OCI-LY3 (cell line): ENCODE measurements at regions not wholly inside any gene's neighbourhood (a gene's known extent, or its start where the extent isn't known, plus 50 kb on each side); places are given as distances from the start of the nearest gene placed in this dataset.

Experiments used
- H2AFZ ChIP-seq: fragments of 200-600, 300-600 bp; shearing (Covaris generic); 2 replicates; pipeline ENCODE4 v1.6.0; 2014; ENCODE audit warnings: antibody characterized with exemption, low read depth, low read length
- H3K27ac ChIP-seq: fragments of 200-600, 300-600 bp; sonication (generic); 2 replicates; pipeline ENCODE4 v1.5.1; 2014; ENCODE audit warnings: mild to moderate bottlenecking, low read length, moderate library complexity, mixed read lengths
- H3K27me3 ChIP-seq: fragments of 200-600, 300-600 bp; sonication (generic); 2 replicates; pipeline ENCODE4 v1.6.1; 2014; ENCODE audit warnings: low read depth, low read length, mixed read lengths
- H3K36me3 ChIP-seq: fragments of 200-600, 300-600 bp; sonication (generic); replicated peaks from 2 replicates; pipeline ENCODE3; 2014; ENCODE audit warnings: low read depth, low read length, mixed read lengths
- H3K4me1 ChIP-seq: fragments of 300-600, 200-600 bp; sonication (generic); 2 replicates; pipeline ENCODE4 v1.6.1; 2014; ENCODE audit warnings: low read length, mixed read lengths
- H3K4me2 ChIP-seq: fragments of 200-600, 300-600 bp; sonication (generic); 2 replicates; pipeline ENCODE4 v1.6.1; 2014; ENCODE audit warnings: low read length, mixed read lengths
- H3K4me3 ChIP-seq: fragments of 300-600, 200-600 bp; sonication (generic); 2 replicates; pipeline ENCODE4 v1.5.1; 2014; ENCODE audit warnings: antibody characterized with exemption, mild to moderate bottlenecking, low read length, moderate library complexity
- H3K79me2 ChIP-seq: fragments of 300-600, 200-600 bp; shearing (Covaris generic); 2 replicates; pipeline ENCODE4 v1.6.1; 2014; ENCODE audit warnings: mild to moderate bottlenecking, low read length, mixed read lengths
- H3K9ac ChIP-seq: fragments of 300-600, 200-600 bp; shearing (Covaris generic); 2 replicates; pipeline ENCODE4 v1.6.0; 2014; ENCODE audit warnings: mild to moderate bottlenecking, low read length, moderate library complexity
- H3K9me3 ChIP-seq: fragments of 200-600, 300-600 bp; shearing (Covaris generic); 2 replicates; pipeline ENCODE4 v1.6.1; 2014; ENCODE audit warnings: low read length, mixed read lengths; ENCODE audit not compliant: insufficient read depth
- H4K20me1 ChIP-seq: fragments of 200-600, 300-600 bp; sonication (generic); 2 replicates; pipeline ENCODE4 v1.6.1; 2016; ENCODE audit warnings: low read length, mixed read lengths; ENCODE audit not compliant: insufficient read depth
- EZH2phosphoT487 ChIP-seq: fragments of 200-600 bp; shearing (Covaris generic); IDR thresholded peaks from 2 replicates; pipeline ENCODE4 v1.6.1; 2018; ENCODE audit warnings: antibody characterized with exemption, mixed run types, low read depth
- TF ChIP-seq, protein P1 (sequence below): fragments of 200-600, 300-600 bp; sonication (generic); IDR thresholded peaks from 2 replicates; pipeline ENCODE4 v1.5.1; 2014; ENCODE audit warnings: antibody characterized with exemption, low read length, low read depth

- Histone ChIP-seq H2AFZ (no peak overlapping the region), H3K4me1 (no peaks in the 10 kb centered on the region), H4K20me1 (no peaks in the 10 kb centered on the region), H3K79me2 (no peaks in the 10 kb centered on the region), H3K9ac (no peak overlapping the region), H3K36me3 (no peaks in the 10 kb centered on the region), H3K4me2 (no peak overlapping the region), H3K27me3 (no peaks in the 10 kb centered on the region), H3K4me3 (no peak overlapping the region), H3K9me3 (no peaks in the 10 kb centered on the region), H3K27ac (no peak overlapping the region)
- no peak for TF ChIP-seq EZH2phosphoT487
- TF ChIP-seq, protein P1, sequence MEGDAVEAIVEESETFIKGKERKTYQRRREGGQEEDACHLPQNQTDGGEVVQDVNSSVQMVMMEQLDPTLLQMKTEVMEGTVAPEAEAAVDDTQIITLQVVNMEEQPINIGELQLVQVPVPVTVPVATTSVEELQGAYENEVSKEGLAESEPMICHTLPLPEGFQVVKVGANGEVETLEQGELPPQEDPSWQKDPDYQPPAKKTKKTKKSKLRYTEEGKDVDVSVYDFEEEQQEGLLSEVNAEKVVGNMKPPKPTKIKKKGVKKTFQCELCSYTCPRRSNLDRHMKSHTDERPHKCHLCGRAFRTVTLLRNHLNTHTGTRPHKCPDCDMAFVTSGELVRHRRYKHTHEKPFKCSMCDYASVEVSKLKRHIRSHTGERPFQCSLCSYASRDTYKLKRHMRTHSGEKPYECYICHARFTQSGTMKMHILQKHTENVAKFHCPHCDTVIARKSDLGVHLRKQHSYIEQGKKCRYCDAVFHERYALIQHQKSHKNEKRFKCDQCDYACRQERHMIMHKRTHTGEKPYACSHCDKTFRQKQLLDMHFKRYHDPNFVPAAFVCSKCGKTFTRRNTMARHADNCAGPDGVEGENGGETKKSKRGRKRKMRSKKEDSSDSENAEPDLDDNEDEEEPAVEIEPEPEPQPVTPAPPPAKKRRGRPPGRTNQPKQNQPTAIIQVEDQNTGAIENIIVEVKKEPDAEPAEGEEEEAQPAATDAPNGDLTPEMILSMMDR, result no peak
Observed at GRCh38 chr10:78405231-78405630, 371.6 kb downstream of the RPS24 start.

DNA sequence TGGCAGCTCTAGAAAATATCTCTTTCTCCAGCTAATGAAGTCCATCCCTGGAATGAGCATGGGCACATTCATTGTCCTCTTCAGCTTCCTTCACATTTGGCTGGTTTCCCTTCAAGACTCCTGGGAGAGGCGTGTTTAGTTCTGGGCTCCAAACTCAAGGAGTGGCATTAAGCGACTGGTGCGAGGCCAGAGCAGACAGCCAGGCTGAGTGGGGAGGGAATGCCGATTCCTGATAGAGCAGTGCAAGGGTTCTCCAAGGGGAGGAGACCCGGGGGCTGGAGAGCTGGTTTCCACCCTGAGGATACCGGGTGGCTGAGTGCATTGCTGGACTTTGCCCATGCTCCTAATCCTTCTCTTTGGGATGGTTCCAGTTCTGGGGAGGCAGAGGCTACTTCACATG, 372.1 kb downstream of the RPS24 start:
- Histone ChIP-seq H3K4me1 (no peaks in the 10 kb centered on the region), H3K79me2 (no peaks in the 10 kb centered on the region), H3K4me3 (no peak overlapping the region), H3K4me2 (no peak overlapping the region), H3K27me3 (no peaks in the 10 kb centered on the region), H3K9me3 (no peaks in the 10 kb centered on the region), H4K20me1 (no peaks in the 10 kb centered on the region), H3K36me3 (no peaks in the 10 kb centered on the region), H3K9ac (no peak overlapping the region), H2AFZ (no peak overlapping the region), H3K27ac (no peak overlapping the region)
- TF ChIP-seq EZH2phosphoT487, result no peak
- TF ChIP-seq, protein P1, result no peak

- Histone ChIP-seq H3K27me3 (no peaks in the 10 kb centered on the region), H3K9ac (no peak overlapping the region), H4K20me1 (no peaks in the 10 kb centered on the region), H3K27ac (no peak overlapping the region), H3K9me3 (no peaks in the 10 kb centered on the region), H3K36me3 (no peaks in the 10 kb centered on the region), H3K4me1 (no peaks in the 10 kb centered on the region), H2AFZ (no peak overlapping the region), H3K4me3 (no peak overlapping the region), H3K79me2 (no peaks in the 10 kb centered on the region), H3K4me2 (no peak overlapping the region)
- no peak for TF ChIP-seq EZH2phosphoT487
- TF ChIP-seq, protein P1, result no peak
Observed at GRCh38 chr10:78406648-78407008, 373.0 kb downstream of the RPS24 start.

DNA sequence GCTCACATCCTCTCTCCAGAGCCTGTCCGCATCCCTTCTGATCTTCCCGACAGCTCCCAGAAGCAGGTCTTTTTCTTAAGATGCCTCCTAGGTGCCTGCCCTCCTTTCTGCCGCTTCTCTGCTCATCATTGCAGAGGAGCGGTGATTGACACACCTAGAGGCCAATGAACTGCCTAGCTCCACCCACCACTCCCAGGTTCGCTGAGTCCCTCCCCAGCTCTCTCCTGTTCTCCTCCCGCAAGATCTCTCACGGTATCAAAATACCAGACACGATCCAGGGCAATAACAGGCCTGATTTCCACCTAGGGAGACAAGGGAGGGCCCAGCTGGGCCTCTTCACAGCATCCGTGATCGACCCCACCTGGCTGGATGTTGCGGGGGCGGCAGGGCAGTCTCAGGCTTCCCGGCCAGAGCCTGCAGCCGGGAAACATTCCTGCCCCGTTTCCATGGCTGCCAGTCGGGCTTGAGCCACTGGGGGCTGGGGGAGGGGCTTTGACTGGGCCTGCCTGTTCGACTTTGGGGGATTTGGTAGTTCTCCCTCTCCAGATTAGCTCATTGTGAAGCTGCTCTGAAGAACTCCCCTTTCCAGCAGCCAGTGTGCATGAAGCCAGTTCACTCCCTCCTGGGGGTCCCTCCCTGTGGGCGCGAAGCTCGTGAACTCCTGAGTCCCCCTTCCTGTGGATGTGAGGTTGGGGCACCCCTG, 373.5 kb downstream of the RPS24 start:
- no peaks in the 10 kb centered on the region for H3K79me2 ChIP-seq
- no peak for TF ChIP-seq EZH2phosphoT487
- TF ChIP-seq, protein P1, result no peak
- no peaks in the 10 kb centered on the region for H4K20me1 ChIP-seq
- H3K27ac ChIP-seq, result no peak overlapping the region
- no peaks in the 10 kb centered on the region for H3K27me3 ChIP-seq
- H3K9me3 ChIP-seq, result no peaks in the 10 kb centered on the region
- H3K4me2 ChIP-seq, result no peak overlapping the region
- H2AFZ ChIP-seq, result no peak overlapping the region
- no peaks in the 10 kb centered on the region for H3K36me3 ChIP-seq
- no peaks in the 10 kb centered on the region for H3K4me1 ChIP-seq
- H3K9ac ChIP-seq, result no peak overlapping the region
- H3K4me3 ChIP-seq, result no peak overlapping the region
